ENCODE measurements at regions not wholly inside any gene's neighbourhood (a gene's known extent, or its start where the extent isn't known, plus 50 kb on each side); places are given as distances from the start of the nearest gene placed in this dataset.

- no peak for TF ChIP-seq CTCF (IDR thresholded peaks at IDR 0.05; ENCODE audit: borderline replicate concordance, extremely low read depth, insufficient read depth)
- peaks cover 0 to 2% (median 0%) of the 10 kb centered on the region in 3 donors for H3K4me1 ChIP-seq (ENCODE audit: control insufficient read depth in 2 of 3, insufficient read depth in 2 of 3, low read depth in 1 of 3, low read length in 3 of 3)
- no peaks in the 10 kb centered on the region for H3K27me3 ChIP-seq (ENCODE audit: control insufficient read depth, insufficient read depth, low read length)
- H3K27ac ChIP-seq (ENCODE audit: low read depth in 2 of 2, low read length in 2 of 2): no peak overlapping the region
- no peaks in the 10 kb centered on the region for H3K9me3 ChIP-seq (ENCODE audit: control insufficient read depth in 2 of 3, insufficient read depth in 1 of 3, low read length in 3 of 3)
- no peak for FAIRE-seq
- H3K36me3 ChIP-seq (ENCODE audit: control insufficient read depth in 2 of 3, insufficient read depth in 3 of 3, low read length in 3 of 3): no peaks in the 10 kb centered on the region
- no peak overlapping the region for H3K4me3 ChIP-seq (ENCODE audit: low read length in 3 of 3)
- no peak overlapping the region for H3K9ac ChIP-seq (ENCODE audit: low read length in 3 of 3)
- intact Hi-C loops (cut with DNase I): no loop called here
- DNase-seq: peak in 2 of 5 donors; percentile 67 to 72
Measured at GRCh38 chr12:63308671-63309070, 157.7 kb upstream of the AVPR1A start.

- FAIRE-seq: no peak
- Histone ChIP-seq H3K4me3 (ENCODE audit: low read length in 3 of 3) (no peak overlapping the region), H3K9me3 (ENCODE audit: control insufficient read depth in 2 of 3, insufficient read depth in 1 of 3, low read length in 3 of 3) (no peaks in the 10 kb centered on the region), H3K27ac (ENCODE audit: low read depth in 2 of 2, low read length in 2 of 2) (no peak overlapping the region), H3K36me3 (ENCODE audit: control insufficient read depth in 2 of 3, insufficient read depth in 3 of 3, low read length in 3 of 3) (no peaks in the 10 kb centered on the region), H3K9ac (ENCODE audit: low read length in 3 of 3) (no peak overlapping the region), H3K4me1 (ENCODE audit: control insufficient read depth in 2 of 3, insufficient read depth in 2 of 3, low read depth in 1 of 3, low read length in 3 of 3) (peaks cover 0 to 2% (median under 1%) of the 10 kb centered on the region in 3 donors), H3K27me3 (ENCODE audit: control insufficient read depth, insufficient read depth, low read length) (no peaks in the 10 kb centered on the region)
- no peak for TF ChIP-seq CTCF (IDR thresholded peaks at IDR 0.05; ENCODE audit: borderline replicate concordance, extremely low read depth, insufficient read depth)
- intact Hi-C loops (cut with DNase I): no loop called here
- DNase-seq: peak in 2 of 5 donors; percentile 34 to 36
Measured at GRCh38 chr12:63307849-63308248, 156.8 kb upstream of the AVPR1A start.

GRCh38 chr12:63305901-63306875 lies 155.2 kb upstream of the AVPR1A start:
- H3K27ac ChIP-seq (ENCODE audit: low read depth in 2 of 2, low read length in 2 of 2): no peak overlapping the region
- FAIRE-seq: peak; percentile 21

More at GRCh38 chr12:63305901-63306875, 155.2 kb upstream of the AVPR1A start:
- H3K9me3 ChIP-seq (ENCODE audit: control insufficient read depth in 2 of 3, insufficient read depth in 1 of 3, low read length in 3 of 3): no peaks in the 10 kb centered on the region
- no peaks in the 10 kb centered on the region for H3K36me3 ChIP-seq (ENCODE audit: control insufficient read depth in 2 of 3, insufficient read depth in 3 of 3, low read length in 3 of 3)
- TF ChIP-seq CTCF (IDR thresholded peaks at IDR 0.05; ENCODE audit: borderline replicate concordance, extremely low read depth, insufficient read depth): no peak
- H3K4me1 ChIP-seq (ENCODE audit: control insufficient read depth in 2 of 3, insufficient read depth in 2 of 3, low read depth in 1 of 3, low read length in 3 of 3): peaks cover 0 to 2% (median 2%) of the 10 kb centered on the region in 3 donors
- peak in 3 of 5 donors; percentile 32 to 81 (median 71) for DNase-seq
- H3K4me3 ChIP-seq (ENCODE audit: low read length in 3 of 3): no peak overlapping the region
- no peaks in the 10 kb centered on the region for H3K27me3 ChIP-seq (ENCODE audit: control insufficient read depth, insufficient read depth, low read length)
- intact Hi-C loops (cut with DNase I): no loop called here
- H3K9ac ChIP-seq (ENCODE audit: low read length in 3 of 3): no peak overlapping the region

Measured in kidney (tissue), 13 donors.